Upper lobe of left lung (tissue), 6 donors: ENCODE measurements at regions not wholly inside any gene's neighbourhood (a gene's known extent, or its start where the extent isn't known, plus 50 kb on each side); places are given as distances from the start of the nearest gene placed in this dataset.

Source experiments
- ATAC-seq, 2 donors: fragments of 200-7000 bp; cut with Tn5 transposase; one replicate each; pipeline ENCODE4 v1.9.1; 2022; ENCODE audit warnings: mild to moderate bottlenecking in 2 of 2, moderate library complexity in 2 of 2; ENCODE audit not compliant: low FRiP score in 2 of 2
- DNase-seq, 2 donors: peaks; one replicate each; pipeline ENCODE4 v3.0.0-alpha.2; 2019 to 2020
- H3K27ac ChIP-seq, 4 donors: fragments of 200-600 bp; sonication (generic); one replicate each; pipeline ENCODE4 v1.5.1; 2016 to 2019
- H3K27me3 ChIP-seq, 4 donors: fragments of 200-600 bp; sonication (generic); one replicate each; pipeline ENCODE4 v1.5.1; 2017 to 2019
- H3K36me3 ChIP-seq, 4 donors: fragments of 200-600 bp; sonication (generic); one replicate each; pipeline ENCODE4 v1.5.1; 2016 to 2019
- H3K4me1 ChIP-seq, 4 donors: fragments of 200-600 bp; sonication (generic); one replicate each; pipeline ENCODE4 v1.5.1; 2018 to 2019
- H3K4me3 ChIP-seq, 4 donors: fragments of 200-600 bp; sonication (generic); one replicate each; pipeline ENCODE4 v1.5.1; 2017 to 2019; ENCODE audit warnings: mild to moderate bottlenecking in 2 of 4, moderate library complexity in 1 of 4
- H3K9me3 ChIP-seq, 4 donors: fragments of 200-600 bp; sonication (generic); one replicate each; pipeline ENCODE4 v1.5.1; 2018 to 2019
- EP300 ChIP-seq, 4 donors: sonication (generic); formaldehyde crosslinking; IDR thresholded peaks; one replicate each; pipeline ENCODE4 v1.5.1; 2017; ENCODE audit warnings: antibody characterized with exemption in 4 of 4, control low read depth in 2 of 4
- POLR2A ChIP-seq, 4 donors: fragments of 450-650 bp; IDR thresholded peaks; one replicate each; pipeline ENCODE4 v1.5.1; 2016 to 2017; ENCODE audit warnings: antibody characterized with exemption in 4 of 4, mild to moderate bottlenecking in 2 of 4
- POLR2AphosphoS5 ChIP-seq, 2 donors: sonication (generic); formaldehyde crosslinking; IDR thresholded peaks; one replicate each; pipeline ENCODE4 v1.5.1; 2017; ENCODE audit warnings: antibody characterized with exemption in 2 of 2
- whole genome bisulfite sequencing, 2 donors: methylation state at CpG; one replicate each; pipeline ENCODE4 v1.1.5; 2017 to 2018; 5-methylcytosine and 5-hydroxymethylcytosine counted together
- TF ChIP-seq, protein P1 (sequence below), 6 experiments: fragments of 450-650 bp in 4 of 6; fragments of 200-600 bp in 2 of 6; sonication (generic) in 2 of 6; IDR thresholded peaks; one replicate each; pipeline ENCODE4 v1.5.1; 2016 to 2019; ENCODE audit warnings: antibody characterized with exemption in 6 of 6
- donor health status: DM: no; HTN: no; CAD: no; lungs with moderate emphysema.
- donor health status: DM: no; HTN: yes; CAD: no; lungs with severe emphysema.

DNA sequence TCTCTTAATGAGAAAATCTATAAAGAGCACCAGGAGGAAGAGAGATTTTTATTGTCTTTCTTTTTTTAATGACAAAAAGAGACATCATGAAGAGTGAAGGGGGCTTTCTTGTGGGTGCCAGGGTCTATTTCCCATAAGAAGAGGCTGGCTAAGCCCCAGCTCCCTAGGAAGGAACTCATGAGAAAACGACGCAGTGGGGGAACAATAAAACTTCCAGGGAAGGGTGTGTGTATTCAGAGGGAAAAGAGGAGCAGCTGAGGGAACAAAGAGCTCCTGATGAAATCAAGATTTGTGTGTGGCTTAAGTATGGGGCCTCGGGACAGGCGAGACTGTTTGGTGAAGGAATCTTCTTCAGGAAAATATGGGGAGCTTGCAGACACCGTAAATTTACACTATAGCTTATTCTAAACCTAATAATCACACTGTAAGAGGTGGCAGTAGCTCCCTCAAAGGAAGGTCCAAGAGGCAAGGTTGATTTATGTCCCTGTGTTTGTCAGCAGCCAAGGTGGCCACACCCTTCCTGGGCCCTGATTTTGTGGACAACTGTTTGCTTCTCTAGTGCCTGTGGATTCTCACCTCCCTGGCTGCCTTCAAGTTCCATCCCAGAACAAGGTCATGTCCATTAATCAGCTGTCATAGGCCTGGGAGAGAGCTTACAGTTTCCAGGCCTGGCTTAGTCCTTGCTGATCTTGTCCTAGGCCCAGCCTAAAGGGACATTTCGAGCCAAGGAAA, 615.7 kb downstream of the INSC start:
- no peak overlapping the region for H3K27ac ChIP-seq
- no peaks in the 10 kb centered on the region for H3K9me3 ChIP-seq
- peaks cover 0 to 3% (median 0%) of the 10 kb centered on the region in 4 donors for H3K4me1 ChIP-seq
- DNase-seq = no peak
- 72 to 83% methylated on average over 6 of the region's 6 CpGs for WGBS, 2 donors
- H3K4me3 ChIP-seq = no peak overlapping the region
- H3K36me3 ChIP-seq = no peaks in the 10 kb centered on the region
- no peaks in the 10 kb centered on the region for H3K27me3 ChIP-seq
- peak in 1 of 2 donors; percentile 44 for ATAC-seq
- TF ChIP-seq, protein P1, sequence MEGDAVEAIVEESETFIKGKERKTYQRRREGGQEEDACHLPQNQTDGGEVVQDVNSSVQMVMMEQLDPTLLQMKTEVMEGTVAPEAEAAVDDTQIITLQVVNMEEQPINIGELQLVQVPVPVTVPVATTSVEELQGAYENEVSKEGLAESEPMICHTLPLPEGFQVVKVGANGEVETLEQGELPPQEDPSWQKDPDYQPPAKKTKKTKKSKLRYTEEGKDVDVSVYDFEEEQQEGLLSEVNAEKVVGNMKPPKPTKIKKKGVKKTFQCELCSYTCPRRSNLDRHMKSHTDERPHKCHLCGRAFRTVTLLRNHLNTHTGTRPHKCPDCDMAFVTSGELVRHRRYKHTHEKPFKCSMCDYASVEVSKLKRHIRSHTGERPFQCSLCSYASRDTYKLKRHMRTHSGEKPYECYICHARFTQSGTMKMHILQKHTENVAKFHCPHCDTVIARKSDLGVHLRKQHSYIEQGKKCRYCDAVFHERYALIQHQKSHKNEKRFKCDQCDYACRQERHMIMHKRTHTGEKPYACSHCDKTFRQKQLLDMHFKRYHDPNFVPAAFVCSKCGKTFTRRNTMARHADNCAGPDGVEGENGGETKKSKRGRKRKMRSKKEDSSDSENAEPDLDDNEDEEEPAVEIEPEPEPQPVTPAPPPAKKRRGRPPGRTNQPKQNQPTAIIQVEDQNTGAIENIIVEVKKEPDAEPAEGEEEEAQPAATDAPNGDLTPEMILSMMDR (IDR thresholded peaks at IDR 0.05) = no peak
- TF ChIP-seq EP300 (IDR thresholded peaks at IDR 0.05) (no peak), POLR2AphosphoS5 (IDR thresholded peaks at IDR 0.05) (no peak), POLR2A (IDR thresholded peaks at IDR 0.05) (no peak)

DNA sequence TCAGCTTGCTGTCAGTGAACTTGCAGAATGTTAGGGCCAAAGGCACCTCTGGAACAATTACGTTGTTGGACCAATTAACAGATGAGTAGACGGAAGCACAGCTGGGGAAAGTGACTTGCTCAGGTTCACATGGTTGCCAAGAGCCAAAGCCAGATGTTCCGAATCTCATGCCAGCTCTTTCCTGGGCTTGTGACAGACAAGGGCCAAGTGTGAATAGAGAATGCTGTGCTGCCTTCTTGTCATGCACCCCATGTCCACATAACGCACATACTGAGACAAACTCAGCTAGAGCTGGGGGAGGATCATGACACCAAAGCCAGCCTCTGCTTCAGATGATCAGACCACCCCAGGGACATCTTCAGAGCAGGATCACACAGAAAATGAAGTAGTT, 616.3 kb downstream of the INSC start:
- TF ChIP-seq POLR2A (IDR thresholded peaks at IDR 0.05) (no peak), POLR2AphosphoS5 (IDR thresholded peaks at IDR 0.05) (no peak), EP300 (IDR thresholded peaks at IDR 0.05) (no peak)
- TF ChIP-seq, protein P1 (IDR thresholded peaks at IDR 0.05) = no peak
- Histone ChIP-seq H3K9me3 (no peaks in the 10 kb centered on the region), H3K4me1 (peaks cover 0 to 3% (median 0%) of the 10 kb centered on the region in 4 donors), H3K27ac (no peak overlapping the region), H3K27me3 (no peaks in the 10 kb centered on the region), H3K36me3 (no peaks in the 10 kb centered on the region), H3K4me3 (no peak overlapping the region)
- DNase-seq = no peak
- peak in 1 of 2 donors; percentile 63 for ATAC-seq
- 67 to 90% methylated on average over 3 to 4 of the region's 4 CpGs for WGBS, 2 donors

DNA sequence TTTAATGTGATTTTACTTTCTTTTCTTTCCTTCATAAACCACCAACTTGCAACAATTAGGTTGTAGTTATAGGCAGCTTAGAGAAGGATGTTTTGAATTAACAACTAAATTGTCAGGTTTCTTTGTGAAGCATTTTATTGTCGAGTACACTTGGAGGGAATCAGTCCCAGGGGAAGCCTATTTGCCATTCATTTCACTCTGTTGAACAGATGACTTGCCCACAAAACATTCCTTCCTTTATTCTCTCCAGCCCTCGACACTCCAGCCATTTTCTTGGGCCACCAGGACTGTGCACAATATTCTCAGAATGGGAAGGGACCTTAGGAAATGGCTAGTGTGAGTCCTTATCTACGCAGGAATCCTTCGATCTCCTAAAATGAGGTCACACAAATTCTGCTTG, 620.6 kb downstream of the SOX6 start:
- H3K27me3 ChIP-seq = no peaks in the 10 kb centered on the region
- 79 to 81% methylated on average over 4 of the region's 4 CpGs for WGBS, 2 donors
- no peak overlapping the region for H3K4me3 ChIP-seq
- no peak overlapping the region for H3K27ac ChIP-seq
- no peaks in the 10 kb centered on the region for H3K36me3 ChIP-seq
- H3K9me3 ChIP-seq = no peaks in the 10 kb centered on the region
- no peaks in the 10 kb centered on the region for H3K4me1 ChIP-seq
- ATAC-seq = no peak
- TF ChIP-seq POLR2AphosphoS5 (IDR thresholded peaks at IDR 0.05) (no peak), POLR2A (IDR thresholded peaks at IDR 0.05) (no peak)
- DNase-seq = no peak

DNA sequence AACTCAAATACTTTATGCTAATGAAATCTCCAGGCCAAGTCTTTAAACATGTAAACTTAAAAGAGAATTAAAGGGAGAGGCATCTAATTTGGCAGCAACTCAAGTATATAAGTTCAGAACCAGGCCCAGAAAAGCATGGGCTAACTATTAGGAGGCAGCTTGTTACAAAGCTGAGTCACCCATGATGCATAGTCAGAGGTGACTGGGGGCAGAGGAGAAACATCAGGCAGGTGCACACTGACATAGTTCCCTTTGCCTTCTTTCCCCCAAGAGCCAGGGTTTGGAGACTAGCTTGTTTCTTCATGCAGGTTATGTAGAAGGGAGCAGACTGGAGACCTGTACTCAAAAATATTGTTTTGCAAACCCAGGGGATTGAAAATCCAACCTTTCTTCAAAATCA, 619.0 kb downstream of the SOX6 start:
- H3K27me3 ChIP-seq = no peaks in the 10 kb centered on the region
- no peaks in the 10 kb centered on the region for H3K4me1 ChIP-seq

DNA sequence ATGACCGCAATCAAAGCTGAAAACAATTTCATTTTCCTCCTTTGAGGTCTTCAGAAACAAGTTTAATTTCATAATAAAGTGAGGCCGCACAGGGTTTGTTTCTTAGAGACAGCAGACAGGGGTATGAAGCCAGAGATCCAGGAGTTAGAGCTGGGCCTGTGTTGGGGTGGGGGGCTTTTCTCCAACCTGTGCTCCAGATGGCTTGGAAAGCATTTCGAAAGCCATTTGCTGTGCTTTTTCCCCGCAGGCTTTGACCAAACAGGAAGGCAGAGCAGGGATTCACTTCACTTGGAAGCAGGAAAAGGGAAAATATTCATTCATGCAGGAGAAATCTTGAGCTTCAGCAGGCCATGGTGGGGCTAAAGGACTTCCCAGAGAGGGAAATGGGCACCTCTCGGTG, 617.4 kb downstream of the SOX6 start:
- WGBS, 2 donors = 78 to 80% methylated on average over 5 of the region's 5 CpGs
- Histone ChIP-seq H3K4me1 (no peaks in the 10 kb centered on the region), H3K4me3 (no peak overlapping the region), H3K36me3 (no peaks in the 10 kb centered on the region), H3K9me3 (no peaks in the 10 kb centered on the region), H3K27me3 (no peaks in the 10 kb centered on the region), H3K27ac (no peak overlapping the region)
- TF ChIP-seq POLR2AphosphoS5 (IDR thresholded peaks at IDR 0.05) (no peak), POLR2A (IDR thresholded peaks at IDR 0.05) (no peak), EP300 (IDR thresholded peaks at IDR 0.05) (no peak)
- TF ChIP-seq, protein P1 (IDR thresholded peaks at IDR 0.05) = no peak
- DNase-seq = no peak
- ATAC-seq = no peak

More for the DNA sequence above, 619.0 kb downstream of the SOX6 start:
- no peaks in the 10 kb centered on the region for H3K36me3 ChIP-seq
- no peak overlapping the region for H3K27ac ChIP-seq
- TF ChIP-seq POLR2A (IDR thresholded peaks at IDR 0.05) (no peak), POLR2AphosphoS5 (IDR thresholded peaks at IDR 0.05) (no peak), EP300 (IDR thresholded peaks at IDR 0.05) (no peak)
- TF ChIP-seq, protein P1 (IDR thresholded peaks at IDR 0.05) = no peak
- DNase-seq = no peak
- no peak for ATAC-seq
- no peak overlapping the region for H3K4me3 ChIP-seq
- H3K9me3 ChIP-seq = no peaks in the 10 kb centered on the region
